ENCODE measurements at regions not wholly inside any gene's neighbourhood (a gene's known extent, or its start where the extent isn't known, plus 50 kb on each side); places are given as distances from the start of the nearest gene placed in this dataset.

DNA sequence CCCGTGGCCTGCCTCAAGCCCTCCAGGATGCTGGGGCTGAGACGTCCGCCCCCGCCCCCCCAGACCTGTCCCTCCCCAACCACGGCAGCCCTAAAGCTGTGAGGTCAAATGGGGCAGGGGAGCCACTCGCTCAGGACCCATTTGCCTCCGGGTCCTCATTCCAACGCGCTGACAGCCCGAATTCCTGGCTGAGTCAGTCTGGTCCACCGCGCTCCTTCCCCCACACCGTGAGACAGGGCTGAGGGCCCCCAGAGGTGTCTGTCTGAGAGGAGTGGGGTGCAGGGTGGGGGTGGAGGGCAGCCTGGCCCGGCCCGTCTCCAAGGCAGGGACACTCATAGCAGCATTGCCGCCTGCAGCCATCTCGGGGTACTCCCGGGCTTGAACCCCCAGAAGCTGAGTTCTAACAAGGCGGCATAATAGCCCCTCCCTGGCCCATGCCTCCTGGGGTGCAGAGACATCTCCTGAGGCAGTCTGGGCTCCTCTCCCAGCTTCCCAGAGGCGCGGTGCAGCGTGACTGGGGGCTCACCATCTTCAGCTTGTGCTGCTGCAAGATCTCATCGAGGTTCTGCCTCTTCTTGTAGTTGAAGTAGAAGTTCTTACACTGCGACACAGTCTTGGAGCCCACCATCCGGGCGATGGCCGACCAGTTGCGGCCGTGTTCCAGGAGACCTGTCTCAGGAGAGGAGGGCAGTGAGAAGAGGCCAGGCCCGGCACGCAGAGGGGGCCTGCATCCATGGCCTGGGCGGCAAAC, 90.5 kb downstream of the RFLNA start:
- CTCF ChIA-PET, result no interaction called here
- TF ChIP-seq, protein P1, sequence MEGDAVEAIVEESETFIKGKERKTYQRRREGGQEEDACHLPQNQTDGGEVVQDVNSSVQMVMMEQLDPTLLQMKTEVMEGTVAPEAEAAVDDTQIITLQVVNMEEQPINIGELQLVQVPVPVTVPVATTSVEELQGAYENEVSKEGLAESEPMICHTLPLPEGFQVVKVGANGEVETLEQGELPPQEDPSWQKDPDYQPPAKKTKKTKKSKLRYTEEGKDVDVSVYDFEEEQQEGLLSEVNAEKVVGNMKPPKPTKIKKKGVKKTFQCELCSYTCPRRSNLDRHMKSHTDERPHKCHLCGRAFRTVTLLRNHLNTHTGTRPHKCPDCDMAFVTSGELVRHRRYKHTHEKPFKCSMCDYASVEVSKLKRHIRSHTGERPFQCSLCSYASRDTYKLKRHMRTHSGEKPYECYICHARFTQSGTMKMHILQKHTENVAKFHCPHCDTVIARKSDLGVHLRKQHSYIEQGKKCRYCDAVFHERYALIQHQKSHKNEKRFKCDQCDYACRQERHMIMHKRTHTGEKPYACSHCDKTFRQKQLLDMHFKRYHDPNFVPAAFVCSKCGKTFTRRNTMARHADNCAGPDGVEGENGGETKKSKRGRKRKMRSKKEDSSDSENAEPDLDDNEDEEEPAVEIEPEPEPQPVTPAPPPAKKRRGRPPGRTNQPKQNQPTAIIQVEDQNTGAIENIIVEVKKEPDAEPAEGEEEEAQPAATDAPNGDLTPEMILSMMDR (IDR thresholded peaks at IDR 0.05), result no peak
- no peak for ATAC-seq (ENCODE audit: low read depth)
- H3K9me3 Mint-ChIP-seq, result no peaks in the 10 kb centered on the region
- H3K4me1 Mint-ChIP-seq, result peaks cover 21% of the 10 kb centered on the region
- no peak overlapping the region for H3K27ac Mint-ChIP-seq
- POLR2A ChIA-PET, result no interaction called here
- no peak for DNase-seq
- H3K36me3 Mint-ChIP-seq (ENCODE audit: low read depth), result peaks cover 37% of the 10 kb centered on the region
- no peaks in the 10 kb centered on the region for H3K27me3 Mint-ChIP-seq
- intact Hi-C loops (cut with micrococcal nuclease), result no loop called here
- no peak overlapping the region for H3K4me3 Mint-ChIP-seq

DNA sequence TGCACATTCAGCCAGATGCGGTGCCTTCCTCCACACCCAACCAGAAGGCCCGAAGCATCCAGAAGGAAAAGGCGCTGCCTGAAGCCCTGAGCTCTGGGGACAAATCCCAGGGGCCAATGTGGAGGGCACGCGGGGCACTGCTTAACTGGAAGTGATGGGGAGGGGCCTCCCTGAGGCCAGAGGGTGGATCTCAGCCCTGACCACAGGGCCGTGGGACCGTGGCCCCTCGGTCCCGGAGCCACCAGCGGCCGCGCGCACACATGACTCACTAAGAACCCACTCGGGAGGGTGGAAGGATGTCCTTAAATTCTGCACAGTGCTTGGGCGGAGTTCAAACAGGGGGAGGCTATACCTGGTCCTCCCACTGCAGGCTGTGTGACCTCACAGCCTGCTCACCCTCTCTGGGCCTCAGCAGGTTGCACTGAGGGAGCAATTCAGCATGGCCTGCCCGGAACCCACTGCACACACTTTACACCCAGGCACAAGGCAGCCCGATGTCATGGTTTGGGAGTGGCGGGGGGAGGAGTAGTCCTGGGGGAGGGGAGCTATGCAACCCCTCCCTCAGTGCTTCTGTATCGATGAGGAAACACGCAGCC, 89.5 kb downstream of the RFLNA start:
- TF ChIP-seq, protein P1 (IDR thresholded peaks at IDR 0.05), result no peak
- Mint-ChIP-seq H3K9me3 (no peaks in the 10 kb centered on the region), H3K36me3 (ENCODE audit: low read depth) (peaks cover 41% of the 10 kb centered on the region), H3K4me3 (no peak overlapping the region), H3K27me3 (no peaks in the 10 kb centered on the region), H3K4me1 (peaks cover 13% of the 10 kb centered on the region), H3K27ac (no peak overlapping the region)
- ChIA-PET POLR2A (no interaction called here), CTCF (no interaction called here)
- ATAC-seq (ENCODE audit: low read depth) (no peak), DNase-seq (no peak)
- intact Hi-C loops (cut with micrococcal nuclease), result no loop called here

DNA sequence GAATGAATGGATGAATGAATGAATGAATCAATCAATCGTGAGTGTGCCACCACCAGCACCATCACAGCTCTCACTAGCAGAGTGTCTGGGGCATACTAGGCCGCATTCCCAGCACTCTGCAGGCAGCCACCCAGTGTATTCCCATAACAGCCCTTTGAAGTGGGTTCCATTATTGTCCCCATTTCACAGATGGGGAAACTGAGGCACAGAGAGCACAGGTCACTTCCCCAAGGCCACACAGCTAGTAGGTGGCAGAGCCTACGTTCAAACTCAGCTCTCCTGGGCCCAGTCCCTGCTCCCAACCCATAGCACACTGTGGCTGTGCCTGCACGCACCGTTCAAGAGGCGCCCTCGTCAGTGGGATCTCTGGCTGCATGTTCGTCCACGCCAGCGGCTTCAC, 88.1 kb downstream of the RFLNA start:
- intact Hi-C loops (cut with micrococcal nuclease), result no loop called here
- CTCF ChIA-PET, result no interaction called here
- POLR2A ChIA-PET, result no interaction called here

DNA sequence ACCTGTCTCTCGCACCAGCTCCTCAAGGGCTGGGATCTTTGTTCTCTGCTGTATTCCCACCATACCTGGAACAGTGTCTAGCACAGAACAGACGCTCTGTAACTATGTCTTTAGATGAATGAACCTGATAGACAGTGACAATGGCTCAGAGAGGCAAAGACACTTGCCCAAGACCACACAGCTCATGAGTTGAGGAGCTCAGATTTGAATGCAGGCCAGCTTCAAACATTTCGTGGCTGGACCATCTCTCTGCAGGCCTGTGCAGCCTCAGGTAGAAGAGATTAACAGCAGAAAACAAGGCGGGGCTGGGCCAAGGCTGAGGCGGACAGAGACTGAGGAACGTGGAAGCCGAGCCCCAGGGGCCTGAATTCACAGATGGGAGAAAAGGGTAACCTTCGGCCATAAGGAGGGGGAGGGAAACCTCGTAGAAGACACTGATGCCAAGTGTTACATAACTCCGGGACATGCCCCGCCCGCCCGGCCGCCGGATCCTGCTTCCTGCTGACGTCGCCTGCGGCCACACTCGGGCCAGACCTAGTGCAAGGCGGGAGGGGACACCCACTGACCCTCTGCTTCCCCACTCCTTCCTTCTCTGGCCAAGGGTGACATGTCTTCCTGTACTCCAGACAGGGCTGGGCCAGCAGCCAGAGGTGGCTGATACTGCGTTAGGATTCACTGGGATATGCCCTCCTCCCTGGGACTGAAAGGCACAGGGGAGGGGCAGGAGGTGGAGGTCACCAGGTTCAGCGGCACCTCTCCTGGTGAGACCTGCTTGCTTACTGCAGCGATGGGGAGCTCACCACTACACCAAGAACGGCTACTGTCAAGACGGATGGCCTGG, 86.8 kb downstream of the RFLNA start:
- Mint-ChIP-seq H3K9me3 (no peaks in the 10 kb centered on the region), H3K27me3 (no peaks in the 10 kb centered on the region), H3K4me1 (peaks cover 6% of the 10 kb centered on the region), H3K27ac (no peak overlapping the region), H3K4me3 (no peak overlapping the region), H3K36me3 (ENCODE audit: low read depth) (peaks cover 65% of the 10 kb centered on the region)
- ChIA-PET POLR2A (no interaction called here), CTCF (no interaction called here)
- no peak for DNase-seq
- no peak for ATAC-seq (ENCODE audit: low read depth)
- TF ChIP-seq, protein P1 (IDR thresholded peaks at IDR 0.05), result no peak
- intact Hi-C loops (cut with micrococcal nuclease), result no loop called here

More for the DNA sequence above, 88.1 kb downstream of the RFLNA start:
- H3K4me1 Mint-ChIP-seq, result peaks cover 6% of the 10 kb centered on the region
- ATAC-seq (ENCODE audit: low read depth), result no peak
- H3K27me3 Mint-ChIP-seq, result no peaks in the 10 kb centered on the region
- peaks cover 54% of the 10 kb centered on the region for H3K36me3 Mint-ChIP-seq (ENCODE audit: low read depth)
- TF ChIP-seq, protein P1 (IDR thresholded peaks at IDR 0.05), result no peak
- no peak overlapping the region for H3K4me3 Mint-ChIP-seq
- no peak overlapping the region for H3K27ac Mint-ChIP-seq
- no peak for DNase-seq
- no peaks in the 10 kb centered on the region for H3K9me3 Mint-ChIP-seq

DNA sequence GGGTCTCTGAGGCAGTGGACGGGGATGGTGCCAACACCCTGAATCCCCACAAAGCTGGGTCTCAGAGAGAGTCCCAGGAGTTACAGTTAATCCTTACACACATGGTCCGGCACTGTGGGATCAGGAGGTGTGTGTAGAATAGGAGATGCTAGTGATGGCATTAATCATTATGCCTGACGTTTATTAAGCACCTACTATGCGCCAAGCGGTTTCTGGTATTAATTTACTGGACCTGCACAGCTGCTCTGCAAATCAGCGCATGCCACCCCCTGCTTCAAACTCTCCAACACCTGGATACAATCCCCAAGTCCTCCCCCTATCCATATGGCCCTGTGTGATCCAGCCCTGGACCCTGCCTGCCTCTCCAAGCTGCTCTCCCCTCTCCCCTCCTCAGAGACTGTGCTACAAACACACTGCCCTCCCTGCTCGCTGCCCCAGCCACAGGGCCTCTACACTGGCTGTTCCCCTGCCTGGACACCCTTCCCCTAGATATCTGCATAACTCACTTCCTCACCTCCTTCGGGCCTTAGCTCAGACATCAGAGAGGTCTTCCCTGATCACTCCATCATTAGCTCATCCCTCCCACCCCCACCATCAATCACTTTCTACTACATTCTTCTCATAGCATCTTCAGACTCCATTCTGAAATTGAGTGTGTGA, 86.0 kb downstream of the RFLNA start:
- Mint-ChIP-seq H3K4me3 (no peak overlapping the region), H3K9me3 (no peaks in the 10 kb centered on the region), H3K27me3 (no peaks in the 10 kb centered on the region), H3K27ac (no peak overlapping the region), H3K36me3 (ENCODE audit: low read depth) (peaks cover 70% of the 10 kb centered on the region), H3K4me1 (peaks cover 6% of the 10 kb centered on the region)
- ChIA-PET POLR2A (no interaction called here), CTCF (no interaction called here)
- intact Hi-C loops (cut with micrococcal nuclease), result no loop called here
- ATAC-seq (ENCODE audit: low read depth) (no peak), DNase-seq (no peak)
- TF ChIP-seq, protein P1 (IDR thresholded peaks at IDR 0.05), result no peak

Measured in activated B cell treated with CpG ODN at 0.5 μM for 24 hours (primary cell).